Cardiac fibroblast (primary cell): ENCODE measurements at regions not wholly inside any gene's neighbourhood (a gene's known extent, or its start where the extent isn't known, plus 50 kb on each side); places are given as distances from the start of the nearest gene placed in this dataset.

ENCODE experiments used
- DNase-seq, 2 donors: peaks; one replicate each; pipeline versions ENCODE4 v3.0.0 to v3.0.0-alpha.2; 2010; ENCODE audit warnings: low read depth in 2 of 2
- H3K4me3 ChIP-seq, 2 donors: replicated peaks in 1 of 2; 1 replicate in 1 of 2; 2 replicates in 1 of 2; pipeline ENCODE4 v1.5.1; 2011; ENCODE audit warnings: low read depth in 2 of 2, low read length in 2 of 2, mild to moderate bottlenecking in 2 of 2, moderate library complexity in 1 of 2
- CTCF ChIP-seq: IDR thresholded peaks from one replicate; pipeline ENCODE4 v1.5.1; 2011; ENCODE audit warnings: low read depth, mild to moderate bottlenecking, low read length, inconsistent platforms

GRCh38 chr11:127066401-127067090 is 66.0 kb upstream of the KIRREL3 start:
- no peak for TF ChIP-seq CTCF
- H3K4me3 ChIP-seq: no peak overlapping the region
- no peak for DNase-seq

- no peak for TF ChIP-seq CTCF
- no peak for DNase-seq
- no peak overlapping the region for H3K4me3 ChIP-seq
These were observed 62.7 kb upstream of the KIRREL3 start for GRCh38 chr11:127063241-127063640.

- H3K4me3 ChIP-seq: no peak overlapping the region
- no peak for DNase-seq
- no peak for TF ChIP-seq CTCF
These were observed 61.4 kb upstream of the KIRREL3 start for GRCh38 chr11:127061947-127062346.

- DNase-seq: no peak
- TF ChIP-seq CTCF: no peak
- no peak overlapping the region for H3K4me3 ChIP-seq
These were observed 59.2 kb upstream of the KIRREL3 start for GRCh38 chr11:127059750-127060149.

GRCh38 chr11:127059286-127059685 is 58.7 kb upstream of the KIRREL3 start:
- TF ChIP-seq CTCF: no peak
- H3K4me3 ChIP-seq: no peak overlapping the region
- no peak for DNase-seq

- no peak for TF ChIP-seq CTCF
- H3K4me3 ChIP-seq: no peak overlapping the region
- DNase-seq: no peak
These were observed 58.0 kb upstream of the KIRREL3 start for GRCh38 chr11:127058524-127058923.

- TF ChIP-seq CTCF: no peak
- DNase-seq: no peak
- H3K4me3 ChIP-seq: no peak overlapping the region
These were observed 56.6 kb upstream of the KIRREL3 start for GRCh38 chr11:127057126-127057525.
